Neural crest cell (in vitro differentiated cells): ENCODE measurements at regions not wholly inside any gene's neighbourhood (a gene's known extent, or its start where the extent isn't known, plus 50 kb on each side); places are given as distances from the start of the nearest gene placed in this dataset.

Source experiments
- DNase-seq: peaks from one replicate; pipeline ENCODE4 v3.0.0; 2021; ENCODE audit warnings: low read depth, mixed read lengths, low spot score
- H3K27ac Mint-ChIP-seq: one replicate; pipeline ENCODE4 v1.8.0; 2021; ENCODE audit warnings: mild to moderate bottlenecking, mixed read lengths; ENCODE audit not compliant: unreplicated experiment
- H3K27me3 Mint-ChIP-seq: 2 replicates; pipeline ENCODE4 v1.8.0; 2021; ENCODE audit warnings: low read depth, mild to moderate bottlenecking, mixed read lengths
- H3K36me3 Mint-ChIP-seq: 2 replicates; pipeline ENCODE4 v1.8.0; 2021; ENCODE audit warnings: low read depth, mild to moderate bottlenecking, mixed read lengths
- H3K4me1 Mint-ChIP-seq: 2 replicates; pipeline ENCODE4 v1.8.0; 2021; ENCODE audit warnings: mixed read lengths
- H3K4me3 Mint-ChIP-seq: one replicate; pipeline ENCODE4 v1.8.0; 2021; ENCODE audit warnings: mild to moderate bottlenecking, mixed read lengths
- H3K9me3 Mint-ChIP-seq: 2 replicates; pipeline ENCODE4 v1.8.0; 2021; ENCODE audit warnings: mixed read lengths
- TF ChIP-seq, protein P1 (sequence below): fragments of 200-600 bp; sonication (generic); conservative IDR thresholded peaks from 2 replicates; pipeline ENCODE4 v1.5.0; 2021; ENCODE audit warnings: antibody characterized with exemption, mild to moderate bottlenecking

DNA sequence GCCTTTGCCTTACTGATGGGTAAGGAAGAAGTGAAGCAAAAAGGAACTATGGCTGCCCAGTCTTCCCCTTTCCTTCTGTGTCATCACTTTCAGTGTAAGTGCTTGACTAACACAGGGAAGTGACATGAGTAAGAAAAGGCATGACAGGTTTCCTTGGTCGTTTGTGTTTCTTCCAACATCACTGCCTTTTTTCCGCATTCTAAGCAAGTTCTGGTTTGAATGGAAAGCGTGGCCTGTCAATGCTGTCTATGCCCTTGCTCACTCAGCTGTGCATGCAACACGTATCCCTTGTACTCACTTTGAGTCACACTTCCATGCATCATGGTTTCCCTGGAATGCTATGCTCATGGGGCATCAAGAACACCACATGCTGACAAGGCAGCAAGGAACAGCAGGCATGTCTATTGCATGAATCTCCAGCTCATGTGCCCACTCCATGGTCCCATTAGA is 111.8 kb downstream of the OAT start:
- H3K27me3 Mint-ChIP-seq, result no peaks in the 10 kb centered on the region
- TF ChIP-seq, protein P1, sequence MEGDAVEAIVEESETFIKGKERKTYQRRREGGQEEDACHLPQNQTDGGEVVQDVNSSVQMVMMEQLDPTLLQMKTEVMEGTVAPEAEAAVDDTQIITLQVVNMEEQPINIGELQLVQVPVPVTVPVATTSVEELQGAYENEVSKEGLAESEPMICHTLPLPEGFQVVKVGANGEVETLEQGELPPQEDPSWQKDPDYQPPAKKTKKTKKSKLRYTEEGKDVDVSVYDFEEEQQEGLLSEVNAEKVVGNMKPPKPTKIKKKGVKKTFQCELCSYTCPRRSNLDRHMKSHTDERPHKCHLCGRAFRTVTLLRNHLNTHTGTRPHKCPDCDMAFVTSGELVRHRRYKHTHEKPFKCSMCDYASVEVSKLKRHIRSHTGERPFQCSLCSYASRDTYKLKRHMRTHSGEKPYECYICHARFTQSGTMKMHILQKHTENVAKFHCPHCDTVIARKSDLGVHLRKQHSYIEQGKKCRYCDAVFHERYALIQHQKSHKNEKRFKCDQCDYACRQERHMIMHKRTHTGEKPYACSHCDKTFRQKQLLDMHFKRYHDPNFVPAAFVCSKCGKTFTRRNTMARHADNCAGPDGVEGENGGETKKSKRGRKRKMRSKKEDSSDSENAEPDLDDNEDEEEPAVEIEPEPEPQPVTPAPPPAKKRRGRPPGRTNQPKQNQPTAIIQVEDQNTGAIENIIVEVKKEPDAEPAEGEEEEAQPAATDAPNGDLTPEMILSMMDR, result no peak
- no peaks in the 10 kb centered on the region for H3K4me1 Mint-ChIP-seq
- DNase-seq, result no peak
- H3K36me3 Mint-ChIP-seq, result no peaks in the 10 kb centered on the region
- no peak overlapping the region for H3K27ac Mint-ChIP-seq
- H3K4me3 Mint-ChIP-seq, result no peak overlapping the region
- no peaks in the 10 kb centered on the region for H3K9me3 Mint-ChIP-seq

DNA sequence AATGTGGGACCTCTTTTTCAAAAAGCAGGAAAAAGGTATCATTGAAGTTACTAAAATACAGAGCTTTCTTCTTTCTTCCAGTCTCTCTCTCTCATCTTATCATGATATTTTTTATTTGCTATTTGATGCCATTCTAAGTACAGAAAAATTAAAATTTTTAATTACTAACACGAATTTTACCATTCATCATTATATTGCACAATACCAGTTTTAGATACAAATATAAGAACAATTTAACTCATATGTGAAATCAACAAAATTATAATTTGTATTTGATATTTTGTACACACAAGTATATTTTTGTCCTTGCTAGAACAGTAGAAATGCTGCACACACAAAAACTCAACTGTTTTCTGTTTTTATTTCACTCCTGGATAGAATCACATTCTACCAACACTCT is 112.2 kb downstream of the OAT start:
- H3K36me3 Mint-ChIP-seq, result no peaks in the 10 kb centered on the region
- no peaks in the 10 kb centered on the region for H3K4me1 Mint-ChIP-seq
- H3K9me3 Mint-ChIP-seq, result peaks cover under 1% of the 10 kb centered on the region
- no peak for DNase-seq
- TF ChIP-seq, protein P1, result no peak
- no peak overlapping the region for H3K4me3 Mint-ChIP-seq
- H3K27me3 Mint-ChIP-seq, result no peaks in the 10 kb centered on the region
- no peak overlapping the region for H3K27ac Mint-ChIP-seq

DNA sequence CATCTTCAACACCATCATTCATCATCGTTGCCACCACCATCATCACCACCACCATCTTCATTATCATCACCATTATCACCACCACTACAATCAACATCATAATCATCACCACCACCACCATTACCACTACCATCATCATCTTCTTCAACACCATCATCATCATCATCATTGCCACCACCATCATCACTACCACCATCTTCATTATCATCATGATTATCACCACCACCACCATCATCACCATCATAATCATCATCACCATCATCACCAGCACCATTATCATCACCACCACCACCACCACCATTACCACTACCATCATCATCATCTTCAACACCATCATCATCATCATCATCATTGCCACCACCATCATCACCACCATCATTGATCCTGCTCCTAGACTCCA is 112.7 kb downstream of the OAT start:
- Mint-ChIP-seq H3K27ac (no peak overlapping the region), H3K36me3 (peaks cover 1% of the 10 kb centered on the region), H3K4me3 (no peak overlapping the region), H3K4me1 (no peaks in the 10 kb centered on the region), H3K27me3 (no peaks in the 10 kb centered on the region), H3K9me3 (peaks cover 3% of the 10 kb centered on the region)
- TF ChIP-seq, protein P1, result no peak
- DNase-seq, result no peak

DNA sequence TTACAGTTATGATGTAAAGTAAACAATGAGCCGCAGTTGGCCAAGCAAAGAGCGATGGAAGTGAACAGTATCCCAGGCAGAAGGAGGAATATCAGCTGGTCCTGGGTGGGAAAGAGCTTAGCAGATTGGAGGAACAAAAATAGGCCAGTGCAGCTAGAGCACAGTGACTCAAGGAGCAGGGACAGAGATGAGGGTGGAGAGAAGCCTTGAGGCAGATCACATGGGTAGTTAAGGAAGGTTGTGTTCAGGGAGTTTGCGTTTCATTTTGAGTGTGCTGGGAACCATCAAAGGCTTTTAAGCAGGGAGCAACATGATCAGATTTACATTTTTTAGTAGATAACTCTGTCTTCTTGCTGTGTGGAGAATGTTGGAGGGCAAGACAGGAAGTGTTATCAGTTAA is 113.6 kb downstream of the OAT start:
- Mint-ChIP-seq H3K4me1 (no peaks in the 10 kb centered on the region), H3K9me3 (peaks cover 11% of the 10 kb centered on the region), H3K4me3 (no peak overlapping the region), H3K27ac (no peak overlapping the region), H3K27me3 (no peaks in the 10 kb centered on the region), H3K36me3 (peaks cover 8% of the 10 kb centered on the region)
- TF ChIP-seq, protein P1, result no peak
- no peak for DNase-seq

DNA sequence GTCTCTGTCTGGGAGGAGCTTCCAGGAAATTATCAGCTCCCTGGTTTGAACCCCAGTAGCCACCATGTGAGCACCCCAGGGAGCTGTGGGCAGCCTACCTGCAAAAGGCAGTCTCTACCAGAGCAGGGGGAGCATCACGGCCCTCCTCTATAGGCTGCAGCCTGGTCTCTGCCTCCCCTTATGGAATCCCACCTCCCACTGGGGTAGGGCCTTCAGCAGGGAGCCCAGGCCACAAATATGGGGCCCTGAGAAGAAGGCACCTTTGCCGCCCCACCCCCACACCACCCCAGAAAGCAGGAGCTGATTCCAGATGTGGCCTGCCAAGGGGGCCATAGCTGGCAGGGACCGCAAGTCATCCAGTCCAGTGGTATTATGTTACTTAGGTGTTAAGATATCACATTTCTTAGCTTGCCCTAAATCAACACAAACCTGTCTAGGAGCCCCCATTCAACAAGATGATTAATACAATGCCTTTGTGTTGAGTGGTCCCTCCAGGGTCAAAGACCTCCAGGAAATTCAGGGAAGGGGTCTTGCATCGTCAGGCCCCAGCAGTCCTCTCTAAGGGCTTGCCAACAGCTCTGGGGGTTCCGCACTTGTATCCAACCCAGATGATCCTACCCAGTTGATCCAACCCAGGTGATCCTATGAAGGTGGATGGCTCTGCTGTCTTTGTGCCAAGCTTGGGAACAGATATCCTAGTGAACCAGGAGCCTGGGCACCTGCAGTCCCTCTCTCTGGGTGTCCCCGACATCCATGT is 114.9 kb downstream of the OAT start:
- Mint-ChIP-seq H3K27me3 (no peaks in the 10 kb centered on the region), H3K4me1 (no peaks in the 10 kb centered on the region), H3K9me3 (peaks cover 11% of the 10 kb centered on the region), H3K36me3 (peaks cover 8% of the 10 kb centered on the region), H3K4me3 (no peak overlapping the region), H3K27ac (no peak overlapping the region)
- no peak for DNase-seq
- TF ChIP-seq, protein P1, result no peak
